DND-41 (cell line): ENCODE measurements at regions not wholly inside any gene's neighbourhood (a gene's known extent, or its start where the extent isn't known, plus 50 kb on each side); places are given as distances from the start of the nearest gene placed in this dataset.

ENCODE experiments used
- ATAC-seq: fragments of 200-7000 bp; cut with Tn5 transposase; 3 replicates; pipeline ENCODE4 v1.9.1; 2021; ENCODE audit warnings: low read depth; ENCODE audit not compliant: insufficient read depth
- DNase-seq: peaks from one replicate; pipeline ENCODE4 v3.0.0-alpha.2; 2020
- H2AFZ ChIP-seq: 2 replicates; pipeline ENCODE4 v1.6.0; 2012; ENCODE audit warnings: low read depth, low read length
- H3K27ac ChIP-seq: 2 replicates; pipeline ENCODE4 v1.5.1; 2012; ENCODE audit warnings: low read length, inconsistent platforms
- H3K27me3 ChIP-seq: fragments of 200-600 bp; sonication (generic); 2 replicates; pipeline ENCODE4 v1.6.0; 2012; ENCODE audit warnings: low read length, mild to moderate bottlenecking, inconsistent platforms; ENCODE audit not compliant: insufficient read depth, poor library complexity
- H3K36me3 ChIP-seq: 2 replicates; pipeline ENCODE4 v1.5.1; 2012; ENCODE audit warnings: low read length, inconsistent platforms; ENCODE audit not compliant: insufficient read depth
- H3K4me1 ChIP-seq: 2 replicates; pipeline ENCODE4 v1.5.1; 2012; ENCODE audit warnings: mild to moderate bottlenecking, low read length; ENCODE audit not compliant: insufficient read depth
- H3K4me2 ChIP-seq: 2 replicates; pipeline ENCODE4 v1.6.0; 2012; ENCODE audit warnings: mild to moderate bottlenecking, moderate library complexity, low read length, inconsistent platforms; ENCODE audit not compliant: insufficient read depth
- H3K4me3 ChIP-seq, 2 experiments: fragments of 200-600 bp in 1 of 2; shearing (Covaris generic) in 1 of 2; 2 replicates each; pipeline ENCODE4 v1.5.1; 2012 to 2016; ENCODE audit warnings: inconsistent platforms in 2 of 2, low read length in 2 of 2, mild to moderate bottlenecking in 2 of 2, low read depth in 1 of 2, moderate library complexity in 1 of 2
- H3K79me2 ChIP-seq: 2 replicates; pipeline ENCODE4 v1.6.0; 2012; ENCODE audit warnings: low read length, inconsistent platforms; ENCODE audit not compliant: insufficient read depth
- H3K9ac ChIP-seq: 2 replicates; pipeline ENCODE4 v1.6.0; 2012; ENCODE audit warnings: low read depth, mild to moderate bottlenecking, inconsistent platforms, low read length, moderate library complexity
- H3K9me3 ChIP-seq: 2 replicates; pipeline ENCODE4 v1.5.1; 2012; ENCODE audit warnings: low read length, moderate library complexity, mild to moderate bottlenecking, inconsistent platforms; ENCODE audit not compliant: insufficient read depth, severe bottlenecking
- H4K20me1 ChIP-seq: 2 replicates; pipeline ENCODE4 v1.6.0; 2012; ENCODE audit warnings: low read length; ENCODE audit not compliant: insufficient read depth
- EZH2 ChIP-seq: IDR thresholded peaks from 3 replicates; pipeline ENCODE4 v1.6.1; 2012; ENCODE audit warnings: borderline replicate concordance, low read depth, mild to moderate bottlenecking, moderate library complexity, low read length, inconsistent platforms; ENCODE audit not compliant: severe bottlenecking
- TF ChIP-seq, protein P1 (sequence below): IDR thresholded peaks from 2 replicates; pipeline ENCODE4 v1.5.1; 2012; ENCODE audit warnings: borderline replicate concordance, low read length, moderate library complexity, mild to moderate bottlenecking; ENCODE audit not compliant: poor library complexity, severe bottlenecking; ENCODE audit errors: extremely low read depth

DNA sequence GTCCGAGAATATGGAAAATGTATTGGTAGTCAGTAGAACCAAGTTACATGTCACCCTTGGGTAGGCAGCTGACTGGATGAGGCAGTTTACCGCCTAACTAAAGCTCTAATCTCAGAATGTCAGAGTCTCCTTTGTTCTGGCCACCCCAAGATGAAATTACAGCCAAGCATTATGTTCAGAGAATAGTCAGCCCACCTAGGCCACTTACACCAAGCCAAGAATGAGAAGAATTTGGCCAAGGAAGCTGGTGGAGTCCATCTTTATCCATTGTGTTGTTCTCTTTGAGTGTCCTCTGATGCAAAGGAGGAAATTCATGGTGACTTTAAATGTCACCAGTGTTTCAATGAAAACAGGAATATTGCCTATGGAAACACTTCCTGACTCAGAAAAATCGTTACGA is 275.1 kb upstream of the MAP3K1 start:
- Histone ChIP-seq H3K9me3 (no peaks in the 10 kb centered on the region), H3K27me3 (peaks cover 7% of the 10 kb centered on the region), H3K79me2 (no peaks in the 10 kb centered on the region), H3K4me3 (no peak overlapping the region), H3K4me2 (no peak overlapping the region), H3K4me1 (no peaks in the 10 kb centered on the region), H3K27ac (no peak overlapping the region), H4K20me1 (no peaks in the 10 kb centered on the region), H3K36me3 (no peaks in the 10 kb centered on the region), H3K9ac (no peak overlapping the region), H2AFZ (no peak overlapping the region)
- TF ChIP-seq, protein P1, sequence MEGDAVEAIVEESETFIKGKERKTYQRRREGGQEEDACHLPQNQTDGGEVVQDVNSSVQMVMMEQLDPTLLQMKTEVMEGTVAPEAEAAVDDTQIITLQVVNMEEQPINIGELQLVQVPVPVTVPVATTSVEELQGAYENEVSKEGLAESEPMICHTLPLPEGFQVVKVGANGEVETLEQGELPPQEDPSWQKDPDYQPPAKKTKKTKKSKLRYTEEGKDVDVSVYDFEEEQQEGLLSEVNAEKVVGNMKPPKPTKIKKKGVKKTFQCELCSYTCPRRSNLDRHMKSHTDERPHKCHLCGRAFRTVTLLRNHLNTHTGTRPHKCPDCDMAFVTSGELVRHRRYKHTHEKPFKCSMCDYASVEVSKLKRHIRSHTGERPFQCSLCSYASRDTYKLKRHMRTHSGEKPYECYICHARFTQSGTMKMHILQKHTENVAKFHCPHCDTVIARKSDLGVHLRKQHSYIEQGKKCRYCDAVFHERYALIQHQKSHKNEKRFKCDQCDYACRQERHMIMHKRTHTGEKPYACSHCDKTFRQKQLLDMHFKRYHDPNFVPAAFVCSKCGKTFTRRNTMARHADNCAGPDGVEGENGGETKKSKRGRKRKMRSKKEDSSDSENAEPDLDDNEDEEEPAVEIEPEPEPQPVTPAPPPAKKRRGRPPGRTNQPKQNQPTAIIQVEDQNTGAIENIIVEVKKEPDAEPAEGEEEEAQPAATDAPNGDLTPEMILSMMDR, result no peak
- TF ChIP-seq EZH2, result no peak
- ATAC-seq (no peak), DNase-seq (no peak)

DNA sequence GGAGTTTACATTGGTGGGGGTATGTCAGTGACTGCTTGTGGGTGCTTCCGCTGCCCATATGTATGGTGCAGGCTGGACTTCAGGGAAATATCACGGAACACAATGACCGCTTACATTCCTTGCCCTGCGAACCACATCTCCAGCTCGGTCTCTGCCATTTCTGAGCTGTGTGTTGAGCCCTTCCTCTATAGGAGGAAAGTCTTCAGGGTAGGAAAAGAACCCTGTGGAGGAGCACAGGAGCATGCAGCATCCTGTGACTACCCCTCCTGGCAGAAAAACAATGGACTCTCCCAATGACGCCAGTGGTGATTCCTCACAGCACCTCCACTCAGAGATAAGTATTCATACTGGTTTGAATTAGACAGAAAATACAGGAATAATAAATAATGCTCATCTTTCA is 276.8 kb upstream of the MAP3K1 start:
- no peak for ATAC-seq
- no peak overlapping the region for H3K9ac ChIP-seq

DNA sequence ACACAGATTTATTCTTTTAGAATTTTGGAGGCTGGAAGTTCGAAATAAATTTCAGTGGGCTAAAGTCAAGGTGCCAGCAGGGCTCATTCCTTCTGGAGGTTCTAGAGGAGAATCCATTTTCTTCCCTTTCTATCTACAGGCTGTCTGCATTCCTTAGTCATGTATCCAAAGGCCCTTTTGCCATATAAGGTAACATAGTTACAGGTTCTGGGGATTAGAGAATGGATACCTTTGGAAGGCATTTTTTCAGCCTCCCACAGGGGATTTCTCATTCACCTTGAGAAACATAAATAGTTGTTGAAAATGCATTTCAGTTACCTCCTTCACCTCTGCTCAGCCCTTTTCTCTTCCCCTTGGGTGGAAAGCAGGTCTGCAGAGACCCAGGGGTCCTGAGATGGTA is 280.0 kb upstream of the MAP3K1 start:
- Histone ChIP-seq H3K27me3 (no peaks in the 10 kb centered on the region), H3K36me3 (no peaks in the 10 kb centered on the region), H3K4me1 (no peaks in the 10 kb centered on the region), H3K9me3 (no peaks in the 10 kb centered on the region), H3K4me3 (no peak overlapping the region), H2AFZ (no peak overlapping the region), H4K20me1 (no peaks in the 10 kb centered on the region), H3K79me2 (no peaks in the 10 kb centered on the region), H3K9ac (no peak overlapping the region), H3K27ac (no peak overlapping the region), H3K4me2 (no peak overlapping the region)
- TF ChIP-seq EZH2, result no peak
- TF ChIP-seq, protein P1, result no peak
- no peak for ATAC-seq
- no peak for DNase-seq

More for the DNA sequence above, 276.8 kb upstream of the MAP3K1 start:
- H3K36me3 ChIP-seq, result no peaks in the 10 kb centered on the region
- DNase-seq, result no peak
- H3K79me2 ChIP-seq, result no peaks in the 10 kb centered on the region
- no peaks in the 10 kb centered on the region for H3K27me3 ChIP-seq
- no peaks in the 10 kb centered on the region for H4K20me1 ChIP-seq
- H3K4me2 ChIP-seq, result no peak overlapping the region
- H3K27ac ChIP-seq, result no peak overlapping the region
- H3K4me3 ChIP-seq, result no peak overlapping the region
- TF ChIP-seq, protein P1, result no peak
- no peak for TF ChIP-seq EZH2
- no peaks in the 10 kb centered on the region for H3K9me3 ChIP-seq
- H2AFZ ChIP-seq, result no peak overlapping the region
- no peaks in the 10 kb centered on the region for H3K4me1 ChIP-seq
